SK-N-SH (cell line): ENCODE measurements at regions not wholly inside any gene's neighbourhood (a gene's known extent, or its start where the extent isn't known, plus 50 kb on each side); places are given as distances from the start of the nearest gene placed in this dataset.

Experiments used
- CTCF ChIP-seq: fragments of 200-600 bp; sonication (generic); IDR thresholded peaks from 2 replicates; pipeline ENCODE4 v1.6.1; 2017; ENCODE audit warnings: antibody characterized with exemption, mild to moderate bottlenecking, moderate library complexity
- EP300 ChIP-seq, 2 experiments: IDR thresholded peaks; 2 replicates each; pipeline versions ENCODE4 v1.4.0 to v1.6.1; 2012; ENCODE audit warnings: borderline replicate concordance in 1 of 2, low read depth in 1 of 2, low read length in 1 of 2
- JUND ChIP-seq: IDR thresholded peaks from 2 replicates; pipeline ENCODE4 v1.4.0; 2012
- POLR2AphosphoS5 ChIP-seq: IDR thresholded peaks from 2 replicates; pipeline ENCODE4 v1.6.1; 2012; ENCODE audit warnings: low read depth, low read length
- REST ChIP-seq: IDR thresholded peaks from 2 replicates; pipeline ENCODE4 v1.6.1; 2012; ENCODE audit warnings: mild to moderate bottlenecking, low read depth, low read length, moderate library complexity
- SMC3 ChIP-seq: IDR thresholded peaks from 2 replicates; pipeline ENCODE4 v1.6.1; 2012; ENCODE audit warnings: low read depth, low read length, improper control_type of control experiment
- TF ChIP-seq, protein P1 (sequence below): IDR thresholded peaks from 2 replicates; pipeline ENCODE4 v1.4.0; 2012; ENCODE audit warnings: low read depth, borderline replicate concordance

GRCh38 chr3:27923349-27924068 lies 201.4 kb upstream of the EOMES start:
- TF ChIP-seq POLR2AphosphoS5 (no peak), CTCF (no peak), SMC3 (no peak), EP300 (IDR thresholded peaks at IDR 0.05; ENCODE audit: borderline replicate concordance in 1 of 2, low read depth in 1 of 2, low read length in 1 of 2) (no peak), JUND (no peak), REST (no peak)
- TF ChIP-seq, protein P1, sequence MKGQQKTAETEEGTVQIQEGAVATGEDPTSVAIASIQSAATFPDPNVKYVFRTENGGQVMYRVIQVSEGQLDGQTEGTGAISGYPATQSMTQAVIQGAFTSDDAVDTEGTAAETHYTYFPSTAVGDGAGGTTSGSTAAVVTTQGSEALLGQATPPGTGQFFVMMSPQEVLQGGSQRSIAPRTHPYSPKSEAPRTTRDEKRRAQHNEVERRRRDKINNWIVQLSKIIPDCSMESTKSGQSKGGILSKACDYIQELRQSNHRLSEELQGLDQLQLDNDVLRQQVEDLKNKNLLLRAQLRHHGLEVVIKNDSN, result no peak
